Activated effector memory CD4-positive, alpha-beta T cell treated with Interleukin-2 at 50 U/mL for 16 hours (primary cell): ENCODE measurements at regions not wholly inside any gene's neighbourhood (a gene's known extent, or its start where the extent isn't known, plus 50 kb on each side); places are given as distances from the start of the nearest gene placed in this dataset.
"Not testable (repeated sequence)": the region's sequence is repeated elsewhere in the genome, so short reads cannot be mapped to it uniquely, and the experiment has no call there.

Source experiments
- DNase-seq: peaks from one replicate; pipeline ENCODE4 v3.0.0-alpha.2; 2020

GRCh38 chr9:31336841-31337240, 1047.6 kb upstream of the ACO1 start:
- DNase-seq: no peak

- DNase-seq: no peak
Observed at GRCh38 chr9:31347082-31347617, 1037.3 kb upstream of the ACO1 start.

GRCh38 chr9:31355159-31355882, 1029.1 kb upstream of the ACO1 start:
- no peak for DNase-seq

GRCh38 chr9:31355965-31356364, 1028.5 kb upstream of the ACO1 start:
- DNase-seq: no peak

- DNase-seq: no peak
Observed at GRCh38 chr9:31359071-31359470, 1025.4 kb upstream of the ACO1 start.

- no peak for DNase-seq
Observed at GRCh38 chr9:31364171-31364570, 1020.3 kb upstream of the ACO1 start.

- DNase-seq: no peak
Observed at GRCh38 chr9:31372799-31373587, 1011.5 kb upstream of the ACO1 start.

- DNase-seq: no peak
Observed at GRCh38 chr9:31377358-31377757, 1007.1 kb upstream of the ACO1 start.

GRCh38 chr9:31388660-31389059, 995.8 kb upstream of the ACO1 start:
- DNase-seq: no peak

- DNase-seq: no peak
Observed at GRCh38 chr9:31389075-31389474, 995.4 kb upstream of the ACO1 start.

- no peak for DNase-seq
Observed at GRCh38 chr9:31390403-31391025, 993.9 kb upstream of the ACO1 start.

GRCh38 chr9:31393240-31393639, 991.2 kb upstream of the ACO1 start:
- DNase-seq: no peak

- no peak for DNase-seq
Observed at GRCh38 chr9:31394015-31394473, 990.4 kb upstream of the ACO1 start.

- DNase-seq: no peak
Observed at GRCh38 chr9:31412081-31412480, 972.4 kb upstream of the ACO1 start.

GRCh38 chr9:31415164-31415563, 969.3 kb upstream of the ACO1 start:
- DNase-seq: no peak

- no peak for DNase-seq
Observed at GRCh38 chr9:31418419-31418818, 966.0 kb upstream of the ACO1 start.

- DNase-seq: not testable (repeated sequence)
Observed at GRCh38 chr9:31443630-31444457, 940.6 kb upstream of the ACO1 start.

- DNase-seq: no peak
Observed at GRCh38 chr9:31445357-31445756, 939.1 kb upstream of the ACO1 start.

- DNase-seq: no peak
Observed at GRCh38 chr9:31445960-31446359, 938.5 kb upstream of the ACO1 start.

GRCh38 chr9:31467075-31467474, 917.4 kb upstream of the ACO1 start:
- no peak for DNase-seq

- no peak for DNase-seq
Observed at GRCh38 chr9:31470051-31470450, 914.4 kb upstream of the ACO1 start.

GRCh38 chr9:31471010-31471409, 913.4 kb upstream of the ACO1 start:
- DNase-seq: no peak

- no peak for DNase-seq
Observed at GRCh38 chr9:31486630-31487029, 897.8 kb upstream of the ACO1 start.
